ENCODE measurements at regions not wholly inside any gene's neighbourhood (a gene's known extent, or its start where the extent isn't known, plus 50 kb on each side); places are given as distances from the start of the nearest gene placed in this dataset.

DNA sequence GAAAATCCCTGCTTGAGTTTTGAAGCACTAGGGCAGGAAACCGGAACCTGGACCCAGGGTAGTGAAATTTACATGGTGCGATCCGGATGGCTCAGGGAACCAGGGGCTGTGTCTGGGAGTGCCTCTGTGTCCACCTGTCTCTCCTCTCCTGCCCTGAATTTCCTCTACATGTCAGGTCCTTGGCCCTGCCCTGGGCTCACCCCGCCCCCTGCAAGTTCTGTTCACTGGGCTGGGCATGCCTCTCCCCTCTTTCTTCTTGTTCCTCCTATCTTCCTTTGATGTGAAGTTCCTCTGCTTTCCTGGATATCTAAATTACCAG lies 435.9 kb upstream of the RBMS3 start:
- Histone ChIP-seq H3K4me3 (ENCODE audit: low read length) (no peak overlapping the region), H3K27me3 (ENCODE audit: control insufficient read depth in 1 of 2, insufficient read depth in 2 of 2, low read length in 2 of 2) (no peaks in the 10 kb centered on the region), H3K9me3 (ENCODE audit: control insufficient read depth in 1 of 2, insufficient read depth in 1 of 2, low read length in 2 of 2) (peaks cover 0 to 3% of the 10 kb centered on the region in 2 experiments), H3K4me1 (ENCODE audit: insufficient read depth, low read length) (no peaks in the 10 kb centered on the region), H3K27ac (ENCODE audit: low read depth in 1 of 2, low read length in 2 of 2) (no peak overlapping the region), H3K36me3 (ENCODE audit: insufficient read depth, low read length) (no peaks in the 10 kb centered on the region)
- ChIA-PET POLR2A (no interaction called here), CTCF (no interaction called here)
- H3K4me3 Mint-ChIP-seq: no peak overlapping the region
- H3K4me1 Mint-ChIP-seq (ENCODE audit: low read depth): no peaks in the 10 kb centered on the region
- H3K27ac Mint-ChIP-seq: no peak overlapping the region
- intact Hi-C loops (cut with DNase I, micrococcal nuclease): loop anchor here in 1 of 2 experiments (10.0 kb wide), 1 partner anchor 630 kb away; no protein-coding TSS in a partner anchor
- DNase-seq: no peak
- H3K27me3 Mint-ChIP-seq: no peaks in the 10 kb centered on the region
- ATAC-seq (ENCODE audit: poor library complexity): no peak
- no peaks in the 10 kb centered on the region for H3K9me3 Mint-ChIP-seq
- no peaks in the 10 kb centered on the region for H3K36me3 Mint-ChIP-seq (ENCODE audit: low read depth)
- TF ChIP-seq, protein P1, sequence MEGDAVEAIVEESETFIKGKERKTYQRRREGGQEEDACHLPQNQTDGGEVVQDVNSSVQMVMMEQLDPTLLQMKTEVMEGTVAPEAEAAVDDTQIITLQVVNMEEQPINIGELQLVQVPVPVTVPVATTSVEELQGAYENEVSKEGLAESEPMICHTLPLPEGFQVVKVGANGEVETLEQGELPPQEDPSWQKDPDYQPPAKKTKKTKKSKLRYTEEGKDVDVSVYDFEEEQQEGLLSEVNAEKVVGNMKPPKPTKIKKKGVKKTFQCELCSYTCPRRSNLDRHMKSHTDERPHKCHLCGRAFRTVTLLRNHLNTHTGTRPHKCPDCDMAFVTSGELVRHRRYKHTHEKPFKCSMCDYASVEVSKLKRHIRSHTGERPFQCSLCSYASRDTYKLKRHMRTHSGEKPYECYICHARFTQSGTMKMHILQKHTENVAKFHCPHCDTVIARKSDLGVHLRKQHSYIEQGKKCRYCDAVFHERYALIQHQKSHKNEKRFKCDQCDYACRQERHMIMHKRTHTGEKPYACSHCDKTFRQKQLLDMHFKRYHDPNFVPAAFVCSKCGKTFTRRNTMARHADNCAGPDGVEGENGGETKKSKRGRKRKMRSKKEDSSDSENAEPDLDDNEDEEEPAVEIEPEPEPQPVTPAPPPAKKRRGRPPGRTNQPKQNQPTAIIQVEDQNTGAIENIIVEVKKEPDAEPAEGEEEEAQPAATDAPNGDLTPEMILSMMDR (IDR thresholded peaks at IDR 0.05): no peak

DNA sequence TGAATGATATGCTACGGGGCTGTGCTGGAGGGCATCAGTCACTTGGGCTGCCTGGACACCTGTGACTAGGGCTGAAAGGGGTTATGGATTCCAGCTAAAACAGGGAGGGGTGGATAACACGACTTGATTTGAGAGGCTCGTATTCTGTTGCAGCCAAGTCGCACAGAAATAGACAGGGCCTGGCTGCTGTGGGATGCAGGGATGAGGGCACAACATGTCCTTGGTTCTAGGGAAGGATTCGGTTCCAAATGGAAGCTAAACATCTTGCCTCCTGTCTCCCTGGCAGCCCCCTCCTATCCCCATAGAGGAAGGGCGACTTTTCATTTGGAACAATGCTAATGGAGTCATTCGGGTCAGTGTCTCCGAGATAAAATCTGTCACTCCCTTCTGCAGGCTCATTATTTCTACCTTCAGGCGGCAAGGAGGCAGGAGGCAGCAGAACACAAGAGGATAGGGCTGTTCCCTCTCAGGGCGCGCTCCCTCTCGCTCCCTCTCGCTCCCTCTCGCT lies 433.8 kb upstream of the RBMS3 start:
- Mint-ChIP-seq H3K27me3 (no peaks in the 10 kb centered on the region), H3K9me3 (no peaks in the 10 kb centered on the region), H3K27ac (no peak overlapping the region), H3K4me3 (no peak overlapping the region), H3K36me3 (ENCODE audit: low read depth) (no peaks in the 10 kb centered on the region), H3K4me1 (ENCODE audit: low read depth) (no peaks in the 10 kb centered on the region)
- Histone ChIP-seq H3K36me3 (ENCODE audit: insufficient read depth, low read length) (no peaks in the 10 kb centered on the region), H3K27me3 (ENCODE audit: control insufficient read depth in 1 of 2, insufficient read depth in 2 of 2, low read length in 2 of 2) (no peaks in the 10 kb centered on the region), H3K4me3 (ENCODE audit: low read length) (no peak overlapping the region), H3K9me3 (ENCODE audit: control insufficient read depth in 1 of 2, insufficient read depth in 1 of 2, low read length in 2 of 2) (peaks cover 0 to 3% of the 10 kb centered on the region in 2 experiments), H3K4me1 (ENCODE audit: insufficient read depth, low read length) (no peaks in the 10 kb centered on the region), H3K27ac (ENCODE audit: low read depth in 1 of 2, low read length in 2 of 2) (no peak overlapping the region)
- no peak for DNase-seq
- intact Hi-C loops (cut with DNase I, micrococcal nuclease): loop anchor here in 1 of 2 experiments (10.0 kb wide), 1 partner anchor 628 kb away; no protein-coding TSS in a partner anchor
- no peak for ATAC-seq (ENCODE audit: poor library complexity)
- POLR2A ChIA-PET: no interaction called here
- CTCF ChIA-PET: no interaction called here
- TF ChIP-seq, protein P1 (IDR thresholded peaks at IDR 0.05): no peak

DNA sequence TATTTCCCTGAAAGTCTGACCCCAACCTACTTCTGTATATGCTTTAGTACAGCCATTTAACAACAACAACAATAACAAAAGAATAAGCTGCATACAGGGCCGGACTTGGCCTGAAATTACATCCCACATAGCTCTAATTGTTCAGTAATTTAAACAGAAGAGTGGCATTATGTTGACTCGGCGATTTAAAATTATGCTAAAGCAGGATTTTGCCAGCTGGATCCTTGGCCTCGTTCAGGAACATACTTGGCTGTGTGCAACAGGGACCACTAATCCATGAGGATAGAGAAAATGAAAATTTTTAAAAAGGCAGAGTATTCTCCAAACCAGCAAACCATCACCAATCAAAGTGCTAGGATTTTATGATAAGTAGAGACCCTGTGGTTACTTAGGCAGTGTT lies 433.1 kb upstream of the RBMS3 start:
- no peaks in the 10 kb centered on the region for H3K27me3 Mint-ChIP-seq
- no peaks in the 10 kb centered on the region for H3K36me3 Mint-ChIP-seq (ENCODE audit: low read depth)
- no peak overlapping the region for H3K27ac Mint-ChIP-seq
- ATAC-seq (ENCODE audit: poor library complexity): no peak
- Histone ChIP-seq H3K27me3 (ENCODE audit: control insufficient read depth in 1 of 2, insufficient read depth in 2 of 2, low read length in 2 of 2) (no peaks in the 10 kb centered on the region), H3K4me1 (ENCODE audit: insufficient read depth, low read length) (no peaks in the 10 kb centered on the region), H3K4me3 (ENCODE audit: low read length) (no peak overlapping the region), H3K27ac (ENCODE audit: low read depth in 1 of 2, low read length in 2 of 2) (no peak overlapping the region), H3K9me3 (ENCODE audit: control insufficient read depth in 1 of 2, insufficient read depth in 1 of 2, low read length in 2 of 2) (peaks cover 0 to 3% of the 10 kb centered on the region in 2 experiments), H3K36me3 (ENCODE audit: insufficient read depth, low read length) (no peaks in the 10 kb centered on the region)
- H3K4me1 Mint-ChIP-seq (ENCODE audit: low read depth): no peaks in the 10 kb centered on the region
- intact Hi-C loops (cut with DNase I, micrococcal nuclease): loop anchor here in 1 of 2 experiments (10.0 kb wide), 1 partner anchor 627 kb away; no protein-coding TSS in a partner anchor
- CTCF ChIA-PET: no interaction called here
- TF ChIP-seq, protein P1 (IDR thresholded peaks at IDR 0.05): no peak
- POLR2A ChIA-PET: no interaction called here
- no peaks in the 10 kb centered on the region for H3K9me3 Mint-ChIP-seq
- no peak overlapping the region for H3K4me3 Mint-ChIP-seq
- no peak for DNase-seq
